ENCODE measurements at regions not wholly inside any gene's neighbourhood (a gene's known extent, or its start where the extent isn't known, plus 50 kb on each side); places are given as distances from the start of the nearest gene placed in this dataset.
"Not testable (repeated sequence)": the region's sequence is repeated elsewhere in the genome, so short reads cannot be mapped to it uniquely, and the experiment has no call there.

- Histone ChIP-seq H3K4me3 (ENCODE audit: insufficient read depth in 1 of 2, low read depth in 1 of 2, low read length in 2 of 2) (no peak overlapping the region), H3K23ac (ENCODE audit: low read length in 2 of 2) (no peak overlapping the region), H3K4ac (ENCODE audit: low read depth in 1 of 2, low read length in 2 of 2) (no peak overlapping the region), H2BK120ac (ENCODE audit: low read depth, low read length) (no peak overlapping the region), H3K14ac (ENCODE audit: low read length in 2 of 2) (no peak overlapping the region), H2BK12ac (ENCODE audit: low read length in 2 of 2) (no peak overlapping the region), H2BK5ac (ENCODE audit: low read depth, low read length, poor library complexity, severe bottlenecking) (no peak overlapping the region), H2AFZ (ENCODE audit: low read depth, low read length) (no peak overlapping the region), H4K8ac (ENCODE audit: low read length) (no peak overlapping the region), H3K9me3 (ENCODE audit: control insufficient read depth, low read length) (no peaks in the 10 kb centered on the region), H3K9ac (ENCODE audit: low read length) (no peak overlapping the region), H3K4me2 (ENCODE audit: low read length, poor library complexity, severe bottlenecking) (no peak overlapping the region), H3K18ac (ENCODE audit: low read depth in 1 of 2, low read length in 2 of 2) (no peak overlapping the region), H3K4me1 (ENCODE audit: control insufficient read depth, insufficient read depth, low read depth, low read length) (no peaks in the 10 kb centered on the region), H3K79me1 (replicated peaks; ENCODE audit: low read length, poor library complexity, severe bottlenecking) (no peaks in the 10 kb centered on the region), H3K27ac (ENCODE audit: low read length, poor library complexity, severe bottlenecking) (no peak overlapping the region), H3K27me3 (ENCODE audit: control insufficient read depth in 1 of 2, insufficient read depth in 1 of 2, low read length in 2 of 2) (no peaks in the 10 kb centered on the region), H2AK5ac (ENCODE audit: low read length, severe bottlenecking) (no peak overlapping the region), H2BK15ac (ENCODE audit: low read depth, poor library complexity, severe bottlenecking) (no peak overlapping the region), H3K36me3 (ENCODE audit: control insufficient read depth in 1 of 2, insufficient read depth in 2 of 2, low read depth in 1 of 2, low read length in 2 of 2) (no peaks in the 10 kb centered on the region), H4K91ac (ENCODE audit: low read length) (no peak overlapping the region)
- 41% methylated on average over 2 of the region's 2 CpGs for WGBS
- DNase-seq, result no peak
These were observed 146.8 kb downstream of the OTUD1 start for GRCh38 chr10:23585666-23586065.

- H3K14ac ChIP-seq (ENCODE audit: low read length in 2 of 2); H3K4me3 ChIP-seq (ENCODE audit: insufficient read depth in 1 of 2, low read depth in 1 of 2, low read length in 2 of 2); H2BK12ac ChIP-seq (ENCODE audit: low read length in 2 of 2); H3K27ac ChIP-seq (ENCODE audit: low read length, poor library complexity, severe bottlenecking); H2BK15ac ChIP-seq (ENCODE audit: low read depth, poor library complexity, severe bottlenecking); H3K36me3 ChIP-seq (ENCODE audit: control insufficient read depth in 1 of 2, insufficient read depth in 2 of 2, low read depth in 1 of 2, low read length in 2 of 2); H3K79me1 ChIP-seq (replicated peaks; ENCODE audit: low read length, poor library complexity, severe bottlenecking); H3K9me3 ChIP-seq (ENCODE audit: control insufficient read depth, low read length); DNase-seq; H2BK120ac ChIP-seq (ENCODE audit: low read depth, low read length); H3K4me2 ChIP-seq (ENCODE audit: low read length, poor library complexity, severe bottlenecking); H4K8ac ChIP-seq (ENCODE audit: low read length); H3K27me3 ChIP-seq (ENCODE audit: control insufficient read depth in 1 of 2, insufficient read depth in 1 of 2, low read length in 2 of 2); H3K18ac ChIP-seq (ENCODE audit: low read depth in 1 of 2, low read length in 2 of 2); H3K4me1 ChIP-seq (ENCODE audit: control insufficient read depth, insufficient read depth, low read depth, low read length); H3K9ac ChIP-seq (ENCODE audit: low read length); H2BK5ac ChIP-seq (ENCODE audit: low read depth, low read length, poor library complexity, severe bottlenecking); H3K4ac ChIP-seq (ENCODE audit: low read depth in 1 of 2, low read length in 2 of 2); H3K23ac ChIP-seq (ENCODE audit: low read length in 2 of 2); H2AK5ac ChIP-seq (ENCODE audit: low read length, severe bottlenecking); H2AFZ ChIP-seq (ENCODE audit: low read depth, low read length): not testable (repeated sequence)
- 80% methylated on average over 10 of the region's 10 CpGs for WGBS
- H4K91ac ChIP-seq (ENCODE audit: low read length), result peak overlapping the region; percentile 50
These were observed 156.4 kb downstream of the OTUD1 start for GRCh38 chr10:23595278-23595677.

GRCh38 chr10:23604613-23605012 lies 165.7 kb downstream of the OTUD1 start:
- DNase-seq, result no peak
- H3K36me3 ChIP-seq (ENCODE audit: control insufficient read depth in 1 of 2, insufficient read depth in 2 of 2, low read depth in 1 of 2, low read length in 2 of 2), result no peaks in the 10 kb centered on the region
- H2BK120ac ChIP-seq (ENCODE audit: low read depth, low read length), result no peak overlapping the region
- H2BK15ac ChIP-seq (ENCODE audit: low read depth, poor library complexity, severe bottlenecking), result no peak overlapping the region
- no peak overlapping the region for H2BK12ac ChIP-seq (ENCODE audit: low read length in 2 of 2)
- no peak overlapping the region for H3K4me3 ChIP-seq (ENCODE audit: insufficient read depth in 1 of 2, low read depth in 1 of 2, low read length in 2 of 2)
- H3K27me3 ChIP-seq (ENCODE audit: control insufficient read depth in 1 of 2, insufficient read depth in 1 of 2, low read length in 2 of 2), result no peaks in the 10 kb centered on the region
- H3K9ac ChIP-seq (ENCODE audit: low read length), result no peak overlapping the region
- H2AK5ac ChIP-seq (ENCODE audit: low read length, severe bottlenecking), result no peak overlapping the region
- H3K4me2 ChIP-seq (ENCODE audit: low read length, poor library complexity, severe bottlenecking), result no peak overlapping the region
- H3K79me1 ChIP-seq (replicated peaks; ENCODE audit: low read length, poor library complexity, severe bottlenecking), result no peaks in the 10 kb centered on the region
- H2AFZ ChIP-seq (ENCODE audit: low read depth, low read length), result no peak overlapping the region
- H3K23ac ChIP-seq (ENCODE audit: low read length in 2 of 2), result no peak overlapping the region
- H3K9me3 ChIP-seq (ENCODE audit: control insufficient read depth, low read length), result no peaks in the 10 kb centered on the region
- no peak overlapping the region for H3K4ac ChIP-seq (ENCODE audit: low read depth in 1 of 2, low read length in 2 of 2)
- H3K18ac ChIP-seq (ENCODE audit: low read depth in 1 of 2, low read length in 2 of 2), result no peak overlapping the region
- H4K8ac ChIP-seq (ENCODE audit: low read length), result no peak overlapping the region
- H3K4me1 ChIP-seq (ENCODE audit: control insufficient read depth, insufficient read depth, low read depth, low read length), result no peaks in the 10 kb centered on the region
- H4K91ac ChIP-seq (ENCODE audit: low read length), result no peak overlapping the region
- WGBS, result 13% methylated on average over 2 of the region's 2 CpGs
- H2BK5ac ChIP-seq (ENCODE audit: low read depth, low read length, poor library complexity, severe bottlenecking), result no peak overlapping the region
- H3K27ac ChIP-seq (ENCODE audit: low read length, poor library complexity, severe bottlenecking), result no peak overlapping the region
- no peak overlapping the region for H3K14ac ChIP-seq (ENCODE audit: low read length in 2 of 2)

GRCh38 chr10:23606456-23606855 lies 167.6 kb downstream of the OTUD1 start:
- Histone ChIP-seq H3K4ac (ENCODE audit: low read depth in 1 of 2, low read length in 2 of 2) (no peak overlapping the region), H3K9me3 (ENCODE audit: control insufficient read depth, low read length) (no peaks in the 10 kb centered on the region), H3K4me2 (ENCODE audit: low read length, poor library complexity, severe bottlenecking) (no peak overlapping the region), H4K91ac (ENCODE audit: low read length) (no peak overlapping the region), H2BK15ac (ENCODE audit: low read depth, poor library complexity, severe bottlenecking) (no peak overlapping the region), H2AFZ (ENCODE audit: low read depth, low read length) (no peak overlapping the region), H3K23ac (ENCODE audit: low read length in 2 of 2) (no peak overlapping the region), H3K4me3 (ENCODE audit: insufficient read depth in 1 of 2, low read depth in 1 of 2, low read length in 2 of 2) (no peak overlapping the region), H3K36me3 (ENCODE audit: control insufficient read depth in 1 of 2, insufficient read depth in 2 of 2, low read depth in 1 of 2, low read length in 2 of 2) (no peaks in the 10 kb centered on the region), H3K9ac (ENCODE audit: low read length) (no peak overlapping the region), H3K14ac (ENCODE audit: low read length in 2 of 2) (no peak overlapping the region), H4K8ac (ENCODE audit: low read length) (no peak overlapping the region), H2AK5ac (ENCODE audit: low read length, severe bottlenecking) (no peak overlapping the region), H2BK120ac (ENCODE audit: low read depth, low read length) (no peak overlapping the region), H3K4me1 (ENCODE audit: control insufficient read depth, insufficient read depth, low read depth, low read length) (no peaks in the 10 kb centered on the region), H3K27ac (ENCODE audit: low read length, poor library complexity, severe bottlenecking) (no peak overlapping the region), H2BK5ac (ENCODE audit: low read depth, low read length, poor library complexity, severe bottlenecking) (no peak overlapping the region), H3K27me3 (ENCODE audit: control insufficient read depth in 1 of 2, insufficient read depth in 1 of 2, low read length in 2 of 2) (no peaks in the 10 kb centered on the region), H3K18ac (ENCODE audit: low read depth in 1 of 2, low read length in 2 of 2) (no peak overlapping the region), H3K79me1 (replicated peaks; ENCODE audit: low read length, poor library complexity, severe bottlenecking) (no peaks in the 10 kb centered on the region), H2BK12ac (ENCODE audit: low read length in 2 of 2) (no peak overlapping the region)
- WGBS, result 74% methylated on average over 6 of the region's 7 CpGs
- DNase-seq, result no peak
